HEK293 (cell line): ENCODE measurements at regions not wholly inside any gene's neighbourhood (a gene's known extent, or its start where the extent isn't known, plus 50 kb on each side); places are given as distances from the start of the nearest gene placed in this dataset.
"Not testable (repeated sequence)": the region's sequence is repeated elsewhere in the genome, so short reads cannot be mapped to it uniquely, and the experiment has no call there.

Experiments
- CTCF ChIA-PET: fragments of 350-600 bp; formaldehyde crosslinking; extraction: SDS; loops from one replicate; lab custom pipeline; 2021; ENCODE audit warnings: antibody characterized with exemption; lab: Yijun Ruan, JAX
- POLR2A ChIA-PET: fragments of 300-600 bp; formaldehyde crosslinking; extraction: SDS; loops from one replicate; lab custom pipeline; 2020; ENCODE audit warnings: antibody characterized with exemption, inconsistent platforms; lab: Yijun Ruan, JAX
- H3K27ac ChIP-seq: fragments of 200-500 bp; sonication (Bioruptor generic); 2 replicates; pipeline ENCODE4 v1.5.1; 2014; ENCODE audit warnings: low read depth, low read length, control low read depth, inconsistent platforms; ENCODE audit errors: extremely low read depth
- H3K36me3 ChIP-seq, 2 experiments: fragments of 200-500 bp in 1 of 2; sonication (Bioruptor generic) in 1 of 2; 1 replicate in 1 of 2; 2 replicates in 1 of 2; pipeline ENCODE4 v1.5.1; 2014 to 2017; ENCODE audit warnings: inconsistent platforms in 2 of 2, low read length in 2 of 2; ENCODE audit not compliant: control insufficient read depth in 2 of 2, insufficient read depth in 1 of 2
- H3K4me1 ChIP-seq: fragments of 200-500 bp; sonication (Bioruptor generic); 2 replicates; pipeline ENCODE4 v1.5.1; 2014; ENCODE audit warnings: mild to moderate bottlenecking, low read length, inconsistent platforms; ENCODE audit not compliant: control insufficient read depth, insufficient read depth
- H3K4me3 ChIP-seq: 2 replicates; pipeline ENCODE4 v1.5.1; 2011; ENCODE audit warnings: low read depth, mild to moderate bottlenecking, control low read depth, low read length, moderate library complexity
- H3K9me3 ChIP-seq: fragments of 200-500 bp; sonication (Bioruptor generic); 2 replicates; pipeline ENCODE4 v1.5.1; 2014; ENCODE audit warnings: low read depth, low read length, inconsistent platforms; ENCODE audit not compliant: control insufficient read depth, insufficient read depth
- GFI1B ChIP-seq: fragments of 450-650 bp; formaldehyde crosslinking; IDR thresholded peaks from 2 replicates; pipeline ENCODE4 v1.5.1; 2016; ENCODE audit warnings: missing biosample characterization, missing genetic modification characterization
- SP7 ChIP-seq: fragments of 450-650 bp; formaldehyde crosslinking; IDR thresholded peaks from 2 replicates; pipeline ENCODE4 v1.5.1; 2016; ENCODE audit warnings: missing biosample characterization, missing genetic modification characterization
- WT1 ChIP-seq: fragments of 450-650 bp; formaldehyde crosslinking; IDR thresholded peaks from 2 replicates; pipeline ENCODE4 v1.5.1; 2016; ENCODE audit warnings: missing biosample characterization, missing genetic modification characterization
- ZBTB21 ChIP-seq: fragments of 450-650 bp; formaldehyde crosslinking; IDR thresholded peaks from 2 replicates; pipeline ENCODE4 v1.5.1; 2017; ENCODE audit warnings: missing biosample characterization, missing genetic modification characterization
- ZFP69B ChIP-seq: fragments of 450-650 bp; formaldehyde crosslinking; IDR thresholded peaks from 2 replicates; pipeline ENCODE4 v1.5.1; 2016; ENCODE audit warnings: missing biosample characterization, missing genetic modification characterization
- ZIC2 ChIP-seq: fragments of 450-650 bp; formaldehyde crosslinking; IDR thresholded peaks from 2 replicates; pipeline ENCODE4 v1.5.1; 2016; ENCODE audit warnings: missing biosample characterization, missing genetic modification characterization
- ZNF112 ChIP-seq: fragments of 450-650 bp; formaldehyde crosslinking; IDR thresholded peaks from 2 replicates; pipeline ENCODE4 v1.5.0; 2017; ENCODE audit warnings: missing biosample characterization, missing genetic modification characterization
- ZNF140 ChIP-seq: fragments of 450-650 bp; formaldehyde crosslinking; IDR thresholded peaks from 2 replicates; pipeline ENCODE4 v1.5.1; 2016; ENCODE audit warnings: missing biosample characterization, missing genetic modification characterization
- ZNF169 ChIP-seq: fragments of 450-650 bp; formaldehyde crosslinking; IDR thresholded peaks from 2 replicates; pipeline ENCODE4 v1.5.1; 2016; ENCODE audit warnings: missing biosample characterization, missing genetic modification characterization
- ZNF529 ChIP-seq: fragments of 450-650 bp; formaldehyde crosslinking; IDR thresholded peaks from 2 replicates; pipeline ENCODE4 v1.5.1; 2017; ENCODE audit warnings: missing genetic modification characterization, missing biosample characterization; ENCODE audit not compliant: insufficient replicate concordance
- ZNF629 ChIP-seq: fragments of 450-650 bp; formaldehyde crosslinking; IDR thresholded peaks from 2 replicates; pipeline ENCODE4 v1.5.1; 2017; ENCODE audit warnings: missing biosample characterization, missing genetic modification characterization
- TF ChIP-seq, protein P1 (sequence below): fragments of 450-650 bp; formaldehyde crosslinking; IDR thresholded peaks from 2 replicates; pipeline ENCODE4 v1.5.1; 2017; ENCODE audit warnings: missing biosample characterization, missing genetic modification characterization
- TF ChIP-seq, protein P2 (sequence below): fragments of 450-650 bp; formaldehyde crosslinking; IDR thresholded peaks from 2 replicates; pipeline ENCODE4 v1.5.1; 2016; ENCODE audit warnings: missing biosample characterization, missing genetic modification characterization, borderline replicate concordance
- TF ChIP-seq, protein P3 (sequence below): fragments of 450-650 bp; formaldehyde crosslinking; IDR thresholded peaks from 2 replicates; pipeline ENCODE4 v1.5.1; 2016; ENCODE audit warnings: missing biosample characterization, missing genetic modification characterization
- TF ChIP-seq, protein P4 (sequence below): fragments of 450-650 bp; formaldehyde crosslinking; IDR thresholded peaks from 2 replicates; pipeline ENCODE4 v1.5.1; 2017; ENCODE audit warnings: missing biosample characterization, missing genetic modification characterization
- TF ChIP-seq, protein P5 (sequence below): fragments of 450-650 bp; formaldehyde crosslinking; IDR thresholded peaks from 2 replicates; pipeline ENCODE4 v1.5.1; 2016; ENCODE audit warnings: missing biosample characterization, missing genetic modification characterization
- TF ChIP-seq, protein P6 (sequence below): fragments of 450-650 bp; formaldehyde crosslinking; conservative IDR thresholded peaks from 2 replicates; pipeline ENCODE4 v1.5.1; 2016; ENCODE audit warnings: low read depth, missing biosample characterization, missing genetic modification characterization
- TF ChIP-seq, protein P7 (sequence below): fragments of 450-650 bp; IDR thresholded peaks from 2 replicates; pipeline ENCODE4 v1.5.1; 2018; ENCODE audit warnings: missing biosample characterization, mild to moderate bottlenecking, missing genetic modification characterization

DNA sequence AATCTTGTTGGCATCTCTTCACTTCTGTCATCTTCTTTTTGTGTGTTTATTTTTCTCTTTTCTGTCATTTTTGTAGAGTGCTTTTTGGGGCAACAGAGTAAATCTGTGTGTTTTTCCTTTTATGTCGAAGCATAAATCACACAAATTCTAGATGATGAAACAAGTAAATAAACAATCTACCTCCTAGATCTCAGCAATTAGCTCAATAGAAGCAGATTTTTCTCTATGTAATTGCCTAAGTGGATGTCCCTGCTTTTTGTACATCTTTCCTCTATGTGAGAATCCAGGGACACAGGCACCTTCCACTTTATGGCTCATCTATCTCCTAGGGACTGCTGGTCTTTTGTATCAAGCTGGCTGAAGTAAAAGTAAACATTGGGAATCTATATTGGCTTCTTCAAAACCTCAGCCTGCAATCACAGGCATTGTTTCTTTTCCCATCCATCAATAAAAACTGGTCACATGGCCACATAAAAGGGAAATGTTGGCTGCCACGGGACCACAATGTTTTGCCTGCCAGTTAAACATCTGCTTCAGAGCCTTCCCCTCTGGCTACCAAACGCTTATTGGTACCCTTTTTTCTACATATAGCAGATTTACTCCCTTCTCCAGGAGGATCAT lies 323.8 kb downstream of the LMO7 start (continued):
- TF ChIP-seq GFI1B (tag by site-specific recombination) = 0 out of 2 replicates have a peak, but pooled peaks have one; percentile 23
- TF ChIP-seq, protein P1, sequence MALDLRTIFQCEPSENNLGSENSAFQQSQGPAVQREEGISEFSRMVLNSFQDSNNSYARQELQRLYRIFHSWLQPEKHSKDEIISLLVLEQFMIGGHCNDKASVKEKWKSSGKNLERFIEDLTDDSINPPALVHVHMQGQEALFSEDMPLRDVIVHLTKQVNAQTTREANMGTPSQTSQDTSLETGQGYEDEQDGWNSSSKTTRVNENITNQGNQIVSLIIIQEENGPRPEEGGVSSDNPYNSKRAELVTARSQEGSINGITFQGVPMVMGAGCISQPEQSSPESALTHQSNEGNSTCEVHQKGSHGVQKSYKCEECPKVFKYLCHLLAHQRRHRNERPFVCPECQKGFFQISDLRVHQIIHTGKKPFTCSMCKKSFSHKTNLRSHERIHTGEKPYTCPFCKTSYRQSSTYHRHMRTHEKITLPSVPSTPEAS (tag by site-specific recombination) = no peak
- no peak for TF ChIP-seq ZBTB21 (tag by site-specific recombination)

DNA sequence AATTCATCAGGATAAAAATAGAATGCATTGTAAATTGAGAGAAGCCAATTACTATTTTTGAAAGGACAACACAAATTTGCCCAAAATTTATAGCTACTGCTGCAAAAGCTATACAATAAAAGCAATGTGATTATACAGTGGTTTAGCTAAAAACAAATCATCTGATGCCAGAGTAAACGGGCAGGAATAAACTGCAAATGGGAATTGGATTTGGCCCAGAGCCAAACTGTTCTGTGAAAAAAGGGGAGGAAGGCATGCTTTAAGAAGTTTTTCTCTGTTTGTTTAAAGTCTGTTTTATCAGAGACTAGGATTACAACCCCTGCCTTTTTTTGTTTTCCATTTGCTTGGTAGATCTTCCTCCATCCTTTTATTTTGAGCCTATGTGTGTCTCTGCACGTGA lies 317.5 kb downstream of the LMO7 start:
- H3K9me3 ChIP-seq, H3K36me3 ChIP-seq, POLR2A ChIA-PET: not testable (repeated sequence)
- peak; percentile 24; the same call in 1 of the 2 replicates for TF ChIP-seq WT1 (tag by site-specific recombination)
- TF ChIP-seq, all 188 proteins: peak for 1; not testable (repeated sequence) for 187
- H3K4me1 ChIP-seq, H3K27ac ChIP-seq, H3K4me3 ChIP-seq, CTCF ChIA-PET: not testable (repeated sequence)

DNA sequence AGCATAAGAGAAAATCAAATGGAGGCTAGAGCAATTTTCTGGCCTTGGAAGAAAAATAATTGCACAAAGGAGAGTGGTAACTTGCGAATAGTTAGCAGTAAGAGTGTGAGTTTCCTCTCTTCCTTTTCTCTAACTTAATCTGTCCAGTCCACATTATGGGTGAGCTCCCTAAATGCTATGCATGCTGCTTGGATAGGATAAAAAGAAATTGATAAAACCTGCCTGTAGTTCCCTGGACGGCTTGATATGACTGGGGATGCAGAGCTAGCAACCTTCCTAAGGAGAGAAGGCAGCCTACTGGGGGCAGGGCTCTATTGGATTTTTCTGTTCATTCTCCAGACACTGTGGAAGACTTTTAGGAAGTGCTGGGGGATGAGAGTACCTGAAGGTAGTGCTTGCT lies 311.3 kb downstream of the LMO7 start:
- ChIA-PET POLR2A (no interaction called here), CTCF (interaction anchor here (0.6 to 1.2 kb wide), 2 partner anchors 56 to 73 kb away, joined by 3 read pairs; no protein-coding TSS in a partner anchor)
- Histone ChIP-seq H3K27ac (no peak overlapping the region), H3K4me1 (no peaks in the 10 kb centered on the region), H3K4me3 (no peak overlapping the region), H3K36me3 (no peaks in the 10 kb centered on the region), H3K9me3 (no peaks in the 10 kb centered on the region)
- TF ChIP-seq ZFP69B (tag by site-specific recombination) (no peak), ZNF140 (tag by site-specific recombination) (no peak), ZNF529 (tag by site-specific recombination) (no peak), ZNF629 (tag by site-specific recombination) (no peak), ZNF112 (tag by site-specific recombination) (no peak), SP7 (no peak), ZNF169 (tag by site-specific recombination) (no peak), ZIC2 (tag by site-specific recombination) (no peak)
- TF ChIP-seq, protein P2, sequence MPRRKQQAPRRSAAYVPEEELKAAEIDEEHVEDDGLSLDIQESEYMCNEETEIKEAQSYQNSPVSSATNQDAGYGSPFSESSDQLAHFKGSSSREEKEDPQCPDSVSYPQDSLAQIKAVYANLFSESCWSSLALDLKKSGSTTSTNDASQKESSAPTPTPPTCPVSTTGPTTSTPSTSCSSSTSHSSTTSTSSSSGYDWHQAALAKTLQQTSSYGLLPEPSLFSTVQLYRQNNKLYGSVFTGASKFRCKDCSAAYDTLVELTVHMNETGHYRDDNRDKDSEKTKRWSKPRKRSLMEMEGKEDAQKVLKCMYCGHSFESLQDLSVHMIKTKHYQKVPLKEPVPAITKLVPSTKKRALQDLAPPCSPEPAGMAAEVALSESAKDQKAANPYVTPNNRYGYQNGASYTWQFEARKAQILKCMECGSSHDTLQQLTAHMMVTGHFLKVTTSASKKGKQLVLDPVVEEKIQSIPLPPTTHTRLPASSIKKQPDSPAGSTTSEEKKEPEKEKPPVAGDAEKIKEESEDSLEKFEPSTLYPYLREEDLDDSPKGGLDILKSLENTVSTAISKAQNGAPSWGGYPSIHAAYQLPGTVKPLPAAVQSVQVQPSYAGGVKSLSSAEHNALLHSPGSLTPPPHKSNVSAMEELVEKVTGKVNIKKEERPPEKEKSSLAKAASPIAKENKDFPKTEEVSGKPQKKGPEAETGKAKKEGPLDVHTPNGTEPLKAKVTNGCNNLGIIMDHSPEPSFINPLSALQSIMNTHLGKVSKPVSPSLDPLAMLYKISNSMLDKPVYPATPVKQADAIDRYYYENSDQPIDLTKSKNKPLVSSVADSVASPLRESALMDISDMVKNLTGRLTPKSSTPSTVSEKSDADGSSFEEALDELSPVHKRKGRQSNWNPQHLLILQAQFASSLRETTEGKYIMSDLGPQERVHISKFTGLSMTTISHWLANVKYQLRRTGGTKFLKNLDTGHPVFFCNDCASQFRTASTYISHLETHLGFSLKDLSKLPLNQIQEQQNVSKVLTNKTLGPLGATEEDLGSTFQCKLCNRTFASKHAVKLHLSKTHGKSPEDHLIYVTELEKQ (tag by site-specific recombination) = no peak
- TF ChIP-seq, protein P3, sequence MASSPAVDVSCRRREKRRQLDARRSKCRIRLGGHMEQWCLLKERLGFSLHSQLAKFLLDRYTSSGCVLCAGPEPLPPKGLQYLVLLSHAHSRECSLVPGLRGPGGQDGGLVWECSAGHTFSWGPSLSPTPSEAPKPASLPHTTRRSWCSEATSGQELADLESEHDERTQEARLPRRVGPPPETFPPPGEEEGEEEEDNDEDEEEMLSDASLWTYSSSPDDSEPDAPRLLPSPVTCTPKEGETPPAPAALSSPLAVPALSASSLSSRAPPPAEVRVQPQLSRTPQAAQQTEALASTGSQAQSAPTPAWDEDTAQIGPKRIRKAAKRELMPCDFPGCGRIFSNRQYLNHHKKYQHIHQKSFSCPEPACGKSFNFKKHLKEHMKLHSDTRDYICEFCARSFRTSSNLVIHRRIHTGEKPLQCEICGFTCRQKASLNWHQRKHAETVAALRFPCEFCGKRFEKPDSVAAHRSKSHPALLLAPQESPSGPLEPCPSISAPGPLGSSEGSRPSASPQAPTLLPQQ (tag by site-specific recombination) = no peak
- TF ChIP-seq, protein P4, sequence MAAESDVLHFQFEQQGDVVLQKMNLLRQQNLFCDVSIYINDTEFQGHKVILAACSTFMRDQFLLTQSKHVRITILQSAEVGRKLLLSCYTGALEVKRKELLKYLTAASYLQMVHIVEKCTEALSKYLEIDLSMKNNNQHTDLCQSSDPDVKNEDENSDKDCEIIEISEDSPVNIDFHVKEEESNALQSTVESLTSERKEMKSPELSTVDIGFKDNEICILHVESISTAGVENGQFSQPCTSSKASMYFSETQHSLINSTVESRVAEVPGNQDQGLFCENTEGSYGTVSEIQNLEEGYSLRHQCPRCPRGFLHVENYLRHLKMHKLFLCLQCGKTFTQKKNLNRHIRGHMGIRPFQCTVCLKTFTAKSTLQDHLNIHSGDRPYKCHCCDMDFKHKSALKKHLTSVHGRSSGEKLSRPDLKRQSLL (tag by site-specific recombination) = no peak
- TF ChIP-seq, protein P5, sequence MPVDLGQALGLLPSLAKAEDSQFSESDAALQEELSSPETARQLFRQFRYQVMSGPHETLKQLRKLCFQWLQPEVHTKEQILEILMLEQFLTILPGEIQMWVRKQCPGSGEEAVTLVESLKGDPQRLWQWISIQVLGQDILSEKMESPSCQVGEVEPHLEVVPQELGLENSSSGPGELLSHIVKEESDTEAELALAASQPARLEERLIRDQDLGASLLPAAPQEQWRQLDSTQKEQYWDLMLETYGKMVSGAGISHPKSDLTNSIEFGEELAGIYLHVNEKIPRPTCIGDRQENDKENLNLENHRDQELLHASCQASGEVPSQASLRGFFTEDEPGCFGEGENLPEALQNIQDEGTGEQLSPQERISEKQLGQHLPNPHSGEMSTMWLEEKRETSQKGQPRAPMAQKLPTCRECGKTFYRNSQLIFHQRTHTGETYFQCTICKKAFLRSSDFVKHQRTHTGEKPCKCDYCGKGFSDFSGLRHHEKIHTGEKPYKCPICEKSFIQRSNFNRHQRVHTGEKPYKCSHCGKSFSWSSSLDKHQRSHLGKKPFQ (tag by site-specific recombination) = no peak
- TF ChIP-seq, protein P6, sequence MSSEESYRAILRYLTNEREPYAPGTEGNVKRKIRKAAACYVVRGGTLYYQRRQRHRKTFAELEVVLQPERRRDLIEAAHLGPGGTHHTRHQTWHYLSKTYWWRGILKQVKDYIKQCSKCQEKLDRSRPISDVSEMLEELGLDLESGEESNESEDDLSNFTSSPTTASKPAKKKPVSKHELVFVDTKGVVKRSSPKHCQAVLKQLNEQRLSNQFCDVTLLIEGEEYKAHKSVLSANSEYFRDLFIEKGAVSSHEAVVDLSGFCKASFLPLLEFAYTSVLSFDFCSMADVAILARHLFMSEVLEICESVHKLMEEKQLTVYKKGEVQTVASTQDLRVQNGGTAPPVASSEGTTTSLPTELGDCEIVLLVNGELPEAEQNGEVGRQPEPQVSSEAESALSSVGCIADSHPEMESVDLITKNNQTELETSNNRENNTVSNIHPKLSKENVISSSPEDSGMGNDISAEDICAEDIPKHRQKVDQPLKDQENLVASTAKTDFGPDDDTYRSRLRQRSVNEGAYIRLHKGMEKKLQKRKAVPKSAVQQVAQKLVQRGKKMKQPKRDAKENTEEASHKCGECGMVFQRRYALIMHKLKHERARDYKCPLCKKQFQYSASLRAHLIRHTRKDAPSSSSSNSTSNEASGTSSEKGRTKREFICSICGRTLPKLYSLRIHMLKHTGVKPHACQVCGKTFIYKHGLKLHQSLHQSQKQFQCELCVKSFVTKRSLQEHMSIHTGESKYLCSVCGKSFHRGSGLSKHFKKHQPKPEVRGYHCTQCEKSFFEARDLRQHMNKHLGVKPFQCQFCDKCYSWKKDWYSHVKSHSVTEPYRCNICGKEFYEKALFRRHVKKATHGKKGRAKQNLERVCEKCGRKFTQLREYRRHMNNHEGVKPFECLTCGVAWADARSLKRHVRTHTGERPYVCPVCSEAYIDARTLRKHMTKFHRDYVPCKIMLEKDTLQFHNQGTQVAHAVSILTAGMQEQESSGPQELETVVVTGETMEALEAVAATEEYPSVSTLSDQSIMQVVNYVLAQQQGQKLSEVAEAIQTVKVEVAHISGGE (tag by site-specific recombination) = no peak
- TF ChIP-seq, protein P7, sequence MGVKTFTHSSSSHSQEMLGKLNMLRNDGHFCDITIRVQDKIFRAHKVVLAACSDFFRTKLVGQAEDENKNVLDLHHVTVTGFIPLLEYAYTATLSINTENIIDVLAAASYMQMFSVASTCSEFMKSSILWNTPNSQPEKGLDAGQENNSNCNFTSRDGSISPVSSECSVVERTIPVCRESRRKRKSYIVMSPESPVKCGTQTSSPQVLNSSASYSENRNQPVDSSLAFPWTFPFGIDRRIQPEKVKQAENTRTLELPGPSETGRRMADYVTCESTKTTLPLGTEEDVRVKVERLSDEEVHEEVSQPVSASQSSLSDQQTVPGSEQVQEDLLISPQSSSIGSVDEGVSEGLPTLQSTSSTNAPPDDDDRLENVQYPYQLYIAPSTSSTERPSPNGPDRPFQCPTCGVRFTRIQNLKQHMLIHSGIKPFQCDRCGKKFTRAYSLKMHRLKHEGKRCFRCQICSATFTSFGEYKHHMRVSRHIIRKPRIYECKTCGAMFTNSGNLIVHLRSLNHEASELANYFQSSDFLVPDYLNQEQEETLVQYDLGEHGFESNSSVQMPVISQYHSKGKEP (tag by site-specific recombination) = no peak
